Ishikawa (cell line): ENCODE measurements at regions not wholly inside any gene's neighbourhood (a gene's known extent, or its start where the extent isn't known, plus 50 kb on each side); places are given as distances from the start of the nearest gene placed in this dataset.

Source experiments
- CEBPB ChIP-seq: IDR thresholded peaks from 2 replicates; pipeline ENCODE4 v1.6.1; 2012
- CREB1 ChIP-seq: IDR thresholded peaks from 2 replicates; pipeline ENCODE4 v1.6.1; 2012; ENCODE audit warnings: low read depth
- EGR1 ChIP-seq: IDR thresholded peaks from 2 replicates; pipeline ENCODE4 v1.6.1; 2012
- EP300 ChIP-seq: IDR thresholded peaks from 2 replicates; pipeline ENCODE4 v1.6.1; 2012; ENCODE audit warnings: borderline replicate concordance
- FOXM1 ChIP-seq: IDR thresholded peaks from 2 replicates; pipeline ENCODE4 v1.6.1; 2012; ENCODE audit warnings: low read depth, borderline replicate concordance
- NFIC ChIP-seq: IDR thresholded peaks from 2 replicates; pipeline ENCODE4 v1.6.1; 2012
- RAD21 ChIP-seq: IDR thresholded peaks from 2 replicates; pipeline ENCODE4 v1.6.1; 2012; ENCODE audit warnings: low read depth
- TAF1 ChIP-seq: IDR thresholded peaks from 2 replicates; pipeline ENCODE4 v1.6.1; 2012; ENCODE audit warnings: low read depth, mild to moderate bottlenecking
- TCF12 ChIP-seq: IDR thresholded peaks from 2 replicates; pipeline ENCODE4 v1.6.1; 2012; ENCODE audit warnings: low read depth
- TEAD4 ChIP-seq: IDR thresholded peaks from 2 replicates; pipeline ENCODE4 v1.6.1; 2012
- YY1 ChIP-seq: IDR thresholded peaks from 2 replicates; pipeline ENCODE4 v1.6.1; 2012; ENCODE audit warnings: low read depth
- ZBTB7A ChIP-seq: IDR thresholded peaks from 2 replicates; pipeline ENCODE4 v1.6.1; 2012; ENCODE audit warnings: low read depth
- TF ChIP-seq, protein P1 (sequence below): IDR thresholded peaks from 2 replicates; pipeline ENCODE4 v1.6.1; 2012
- TF ChIP-seq, protein P2 (sequence below): IDR thresholded peaks from 2 replicates; pipeline ENCODE4 v1.6.1; 2012; ENCODE audit warnings: low read depth, mild to moderate bottlenecking
- TF ChIP-seq, protein P3 (sequence below): IDR thresholded peaks from 2 replicates; pipeline ENCODE4 v1.6.1; 2012

DNA sequence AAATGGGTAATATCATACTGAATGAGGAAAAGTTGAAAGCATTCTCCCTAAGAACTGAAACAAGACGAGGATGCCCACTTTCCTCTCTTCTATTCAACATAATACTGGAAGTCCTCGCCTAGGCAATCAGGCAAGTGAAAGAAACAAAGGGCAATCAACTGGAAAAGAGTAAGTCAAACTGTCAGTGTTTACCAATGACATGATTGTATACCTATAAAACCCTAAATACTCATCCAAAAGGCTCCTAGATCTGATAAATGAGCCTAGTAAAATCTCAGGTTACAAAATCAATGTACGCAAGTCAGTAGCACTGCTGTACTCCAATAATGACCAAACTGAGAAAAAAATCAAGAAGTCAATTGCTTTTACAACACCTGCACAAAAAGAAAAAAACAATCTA, 575.8 kb upstream of the PRMT6 start:
- no peak for TF ChIP-seq FOXM1
- TF ChIP-seq NFIC = no peak
- no peak for TF ChIP-seq ZBTB7A
- TF ChIP-seq EGR1 = no peak
- no peak for TF ChIP-seq CEBPB
- TF ChIP-seq, protein P1, sequence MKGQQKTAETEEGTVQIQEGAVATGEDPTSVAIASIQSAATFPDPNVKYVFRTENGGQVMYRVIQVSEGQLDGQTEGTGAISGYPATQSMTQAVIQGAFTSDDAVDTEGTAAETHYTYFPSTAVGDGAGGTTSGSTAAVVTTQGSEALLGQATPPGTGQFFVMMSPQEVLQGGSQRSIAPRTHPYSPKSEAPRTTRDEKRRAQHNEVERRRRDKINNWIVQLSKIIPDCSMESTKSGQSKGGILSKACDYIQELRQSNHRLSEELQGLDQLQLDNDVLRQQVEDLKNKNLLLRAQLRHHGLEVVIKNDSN = no peak
- TF ChIP-seq, protein P2, sequence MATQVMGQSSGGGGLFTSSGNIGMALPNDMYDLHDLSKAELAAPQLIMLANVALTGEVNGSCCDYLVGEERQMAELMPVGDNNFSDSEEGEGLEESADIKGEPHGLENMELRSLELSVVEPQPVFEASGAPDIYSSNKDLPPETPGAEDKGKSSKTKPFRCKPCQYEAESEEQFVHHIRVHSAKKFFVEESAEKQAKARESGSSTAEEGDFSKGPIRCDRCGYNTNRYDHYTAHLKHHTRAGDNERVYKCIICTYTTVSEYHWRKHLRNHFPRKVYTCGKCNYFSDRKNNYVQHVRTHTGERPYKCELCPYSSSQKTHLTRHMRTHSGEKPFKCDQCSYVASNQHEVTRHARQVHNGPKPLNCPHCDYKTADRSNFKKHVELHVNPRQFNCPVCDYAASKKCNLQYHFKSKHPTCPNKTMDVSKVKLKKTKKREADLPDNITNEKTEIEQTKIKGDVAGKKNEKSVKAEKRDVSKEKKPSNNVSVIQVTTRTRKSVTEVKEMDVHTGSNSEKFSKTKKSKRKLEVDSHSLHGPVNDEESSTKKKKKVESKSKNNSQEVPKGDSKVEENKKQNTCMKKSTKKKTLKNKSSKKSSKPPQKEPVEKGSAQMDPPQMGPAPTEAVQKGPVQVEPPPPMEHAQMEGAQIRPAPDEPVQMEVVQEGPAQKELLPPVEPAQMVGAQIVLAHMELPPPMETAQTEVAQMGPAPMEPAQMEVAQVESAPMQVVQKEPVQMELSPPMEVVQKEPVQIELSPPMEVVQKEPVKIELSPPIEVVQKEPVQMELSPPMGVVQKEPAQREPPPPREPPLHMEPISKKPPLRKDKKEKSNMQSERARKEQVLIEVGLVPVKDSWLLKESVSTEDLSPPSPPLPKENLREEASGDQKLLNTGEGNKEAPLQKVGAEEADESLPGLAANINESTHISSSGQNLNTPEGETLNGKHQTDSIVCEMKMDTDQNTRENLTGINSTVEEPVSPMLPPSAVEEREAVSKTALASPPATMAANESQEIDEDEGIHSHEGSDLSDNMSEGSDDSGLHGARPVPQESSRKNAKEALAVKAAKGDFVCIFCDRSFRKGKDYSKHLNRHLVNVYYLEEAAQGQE = no peak
- TF ChIP-seq CREB1 = no peak
- no peak for TF ChIP-seq TEAD4
- TF ChIP-seq, protein P3, sequence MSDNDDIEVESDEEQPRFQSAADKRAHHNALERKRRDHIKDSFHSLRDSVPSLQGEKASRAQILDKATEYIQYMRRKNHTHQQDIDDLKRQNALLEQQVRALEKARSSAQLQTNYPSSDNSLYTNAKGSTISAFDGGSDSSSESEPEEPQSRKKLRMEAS = no peak
- no peak for TF ChIP-seq RAD21
- no peak for TF ChIP-seq TAF1
- no peak for TF ChIP-seq TCF12

DNA sequence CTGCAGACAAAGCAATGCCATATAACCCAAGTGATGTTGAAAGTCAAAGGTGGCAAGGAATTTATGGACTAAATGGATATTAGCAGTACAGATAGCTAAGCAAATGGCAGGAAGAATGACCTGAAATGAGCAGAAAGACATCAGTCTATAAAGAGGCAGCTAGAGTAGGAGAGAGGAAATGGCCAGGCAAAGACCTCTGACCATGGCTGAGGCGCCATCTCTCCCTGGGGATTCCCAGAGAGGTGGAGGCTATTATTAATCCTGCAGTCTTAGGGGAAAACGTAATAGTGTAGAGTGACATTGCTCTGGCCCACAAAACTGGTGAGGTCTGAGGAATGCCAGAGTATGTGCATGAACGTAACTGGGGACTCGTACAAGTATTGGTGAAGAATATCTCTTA, 563.6 kb upstream of the PRMT6 start:
- TF ChIP-seq FOXM1 (no peak), TAF1 (no peak), EP300 (no peak), ZBTB7A (no peak), CREB1 (no peak), EGR1 (no peak), TCF12 (no peak), TEAD4 (no peak), CEBPB (no peak), RAD21 (no peak), NFIC (no peak)
- TF ChIP-seq, protein P1 = no peak
- TF ChIP-seq, protein P3 = no peak
- TF ChIP-seq, protein P2 = no peak

DNA sequence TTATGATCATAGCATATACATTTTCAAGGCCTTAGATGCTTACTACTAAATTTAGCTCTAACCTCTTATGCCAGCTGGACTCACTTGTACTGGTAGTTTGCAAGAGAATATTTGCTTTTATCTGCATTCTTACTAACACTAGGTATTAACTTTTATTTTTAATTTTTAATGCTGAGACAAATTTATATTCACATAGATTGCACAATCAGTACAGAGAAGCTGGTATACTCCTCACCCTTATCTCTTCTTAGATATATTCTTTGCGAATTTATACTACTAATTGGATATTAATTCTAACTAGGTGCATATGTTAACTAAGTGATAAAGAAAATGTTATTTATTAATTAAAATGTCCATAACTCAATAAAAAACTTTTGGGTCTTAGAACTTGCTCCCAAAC, 561.8 kb upstream of the PRMT6 start:
- TF ChIP-seq, protein P3 = no peak
- TF ChIP-seq TAF1 (no peak), ZBTB7A (no peak)

DNA sequence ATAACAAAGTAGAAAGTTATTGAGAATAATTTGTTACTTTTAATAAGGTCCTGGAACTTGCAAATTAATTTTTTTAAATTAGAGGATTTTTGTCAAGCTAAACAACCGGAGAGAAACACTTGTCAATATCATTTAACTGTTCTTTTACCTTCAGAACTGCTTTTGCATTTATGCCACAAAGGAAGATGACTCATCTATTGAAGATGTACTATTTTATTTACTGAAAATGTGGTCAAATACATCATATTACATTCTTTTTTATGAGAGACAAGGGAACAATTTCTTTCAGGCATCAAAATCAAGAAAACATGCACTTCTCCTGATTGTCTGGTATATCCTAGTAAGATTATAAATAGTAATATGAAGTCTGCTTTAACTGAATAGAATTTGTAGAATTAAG, 558.2 kb upstream of the PRMT6 start:
- TF ChIP-seq FOXM1 (no peak), EGR1 (no peak), ZBTB7A (no peak), TAF1 (no peak), TCF12 (no peak), TEAD4 (no peak), CREB1 (no peak), YY1 (no peak), NFIC (no peak), CEBPB (no peak), EP300 (no peak), RAD21 (no peak)
- TF ChIP-seq, protein P2 = no peak
- TF ChIP-seq, protein P1 = no peak
- TF ChIP-seq, protein P3 = no peak
